ENCODE measurements at regions not wholly inside any gene's neighbourhood (a gene's known extent, or its start where the extent isn't known, plus 50 kb on each side); places are given as distances from the start of the nearest gene placed in this dataset.

DNA sequence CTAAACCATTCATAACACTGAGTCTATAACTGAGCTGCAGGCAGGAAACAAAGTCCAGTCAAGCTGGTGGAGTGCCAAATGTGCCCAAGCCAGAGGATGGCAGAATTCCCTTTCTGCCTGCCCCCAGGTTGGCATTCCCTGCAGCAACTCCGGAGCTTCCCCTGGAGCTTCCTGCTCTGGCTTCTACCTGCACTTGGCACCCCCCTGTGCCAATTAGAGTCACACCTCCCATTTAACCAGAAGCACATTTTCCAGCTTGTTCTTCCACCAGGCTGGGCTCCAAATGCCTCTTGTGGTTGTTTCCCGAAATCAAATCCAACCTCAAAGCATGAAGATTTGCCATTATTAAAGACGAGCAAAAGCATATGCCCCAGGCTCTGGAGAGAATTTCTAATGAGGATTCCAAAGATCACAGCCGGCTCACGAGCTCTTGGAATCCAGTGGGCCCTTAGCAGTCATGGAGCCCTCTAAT lies 294.5 kb downstream of the RRAGC start:
- H3K27ac Mint-ChIP-seq = no peak overlapping the region
- H3K4me3 Mint-ChIP-seq = no peak overlapping the region
- Histone ChIP-seq H3K36me3 (ENCODE audit: insufficient read depth) (no peaks in the 10 kb centered on the region), H3K4me1 (ENCODE audit: insufficient read depth) (peaks cover 4% of the 10 kb centered on the region), H3K9me2 (ENCODE audit: insufficient read depth) (no peaks in the 10 kb centered on the region), H3K4me2 (no peak overlapping the region), H4K20me1 (replicated peaks; ENCODE audit: insufficient read depth) (no peaks in the 10 kb centered on the region), H2AFZ (no peak overlapping the region), H3F3A (replicated peaks; ENCODE audit: low read depth) (0 out of 2 replicates have a peak, but pooled peaks cover under 1% of the 10 kb centered on the region), H3K27me3 (ENCODE audit: insufficient read depth) (peaks cover 15% of the 10 kb centered on the region), H3K79me2 (replicated peaks; ENCODE audit: insufficient read depth) (no peaks in the 10 kb centered on the region), H3K27ac (ENCODE audit: low read depth) (no peak overlapping the region), H3K4me3 (no peak overlapping the region)
- peaks cover 12% of the 10 kb centered on the region for H3K4me1 Mint-ChIP-seq
- H3K36me3 Mint-ChIP-seq (ENCODE audit: low read depth) = no peaks in the 10 kb centered on the region
- peaks cover 4% of the 10 kb centered on the region for H3K27me3 Mint-ChIP-seq (ENCODE audit: insufficient read depth, low read depth, poor library complexity)
- ATAC-seq (no peak), DNase-seq (ENCODE audit: low spot score) (no peak)
- TF ChIP-seq EZH2 (IDR thresholded peaks at IDR 0.05; ENCODE audit: low read depth, unreplicated experiment) = no peak
- TF ChIP-seq JUNB (IDR thresholded peaks at IDR 0.05; ENCODE audit: unreplicated experiment) = no peak
- TF ChIP-seq EZH2phosphoT487 (IDR thresholded peaks at IDR 0.05; ENCODE audit: unreplicated experiment) = no peak
- TF ChIP-seq, protein P1, sequence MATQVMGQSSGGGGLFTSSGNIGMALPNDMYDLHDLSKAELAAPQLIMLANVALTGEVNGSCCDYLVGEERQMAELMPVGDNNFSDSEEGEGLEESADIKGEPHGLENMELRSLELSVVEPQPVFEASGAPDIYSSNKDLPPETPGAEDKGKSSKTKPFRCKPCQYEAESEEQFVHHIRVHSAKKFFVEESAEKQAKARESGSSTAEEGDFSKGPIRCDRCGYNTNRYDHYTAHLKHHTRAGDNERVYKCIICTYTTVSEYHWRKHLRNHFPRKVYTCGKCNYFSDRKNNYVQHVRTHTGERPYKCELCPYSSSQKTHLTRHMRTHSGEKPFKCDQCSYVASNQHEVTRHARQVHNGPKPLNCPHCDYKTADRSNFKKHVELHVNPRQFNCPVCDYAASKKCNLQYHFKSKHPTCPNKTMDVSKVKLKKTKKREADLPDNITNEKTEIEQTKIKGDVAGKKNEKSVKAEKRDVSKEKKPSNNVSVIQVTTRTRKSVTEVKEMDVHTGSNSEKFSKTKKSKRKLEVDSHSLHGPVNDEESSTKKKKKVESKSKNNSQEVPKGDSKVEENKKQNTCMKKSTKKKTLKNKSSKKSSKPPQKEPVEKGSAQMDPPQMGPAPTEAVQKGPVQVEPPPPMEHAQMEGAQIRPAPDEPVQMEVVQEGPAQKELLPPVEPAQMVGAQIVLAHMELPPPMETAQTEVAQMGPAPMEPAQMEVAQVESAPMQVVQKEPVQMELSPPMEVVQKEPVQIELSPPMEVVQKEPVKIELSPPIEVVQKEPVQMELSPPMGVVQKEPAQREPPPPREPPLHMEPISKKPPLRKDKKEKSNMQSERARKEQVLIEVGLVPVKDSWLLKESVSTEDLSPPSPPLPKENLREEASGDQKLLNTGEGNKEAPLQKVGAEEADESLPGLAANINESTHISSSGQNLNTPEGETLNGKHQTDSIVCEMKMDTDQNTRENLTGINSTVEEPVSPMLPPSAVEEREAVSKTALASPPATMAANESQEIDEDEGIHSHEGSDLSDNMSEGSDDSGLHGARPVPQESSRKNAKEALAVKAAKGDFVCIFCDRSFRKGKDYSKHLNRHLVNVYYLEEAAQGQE (IDR thresholded peaks at IDR 0.05; ENCODE audit: unreplicated experiment) = no peak
- TF ChIP-seq POLR2AphosphoS5 (IDR thresholded peaks at IDR 0.05; ENCODE audit: low read depth) = no peak
- no peak for TF ChIP-seq ZNF114 (CRISPR knock-in tag; IDR thresholded peaks at IDR 0.05)
- no peak for TF ChIP-seq ZNF331 (CRISPR knock-in tag; IDR thresholded peaks at IDR 0.05; ENCODE audit: low read depth)
- TF ChIP-seq, protein P2, sequence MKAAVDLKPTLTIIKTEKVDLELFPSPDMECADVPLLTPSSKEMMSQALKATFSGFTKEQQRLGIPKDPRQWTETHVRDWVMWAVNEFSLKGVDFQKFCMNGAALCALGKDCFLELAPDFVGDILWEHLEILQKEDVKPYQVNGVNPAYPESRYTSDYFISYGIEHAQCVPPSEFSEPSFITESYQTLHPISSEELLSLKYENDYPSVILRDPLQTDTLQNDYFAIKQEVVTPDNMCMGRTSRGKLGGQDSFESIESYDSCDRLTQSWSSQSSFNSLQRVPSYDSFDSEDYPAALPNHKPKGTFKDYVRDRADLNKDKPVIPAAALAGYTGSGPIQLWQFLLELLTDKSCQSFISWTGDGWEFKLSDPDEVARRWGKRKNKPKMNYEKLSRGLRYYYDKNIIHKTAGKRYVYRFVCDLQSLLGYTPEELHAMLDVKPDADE (IDR thresholded peaks at IDR 0.05) = no peak
- TF ChIP-seq, protein P3, sequence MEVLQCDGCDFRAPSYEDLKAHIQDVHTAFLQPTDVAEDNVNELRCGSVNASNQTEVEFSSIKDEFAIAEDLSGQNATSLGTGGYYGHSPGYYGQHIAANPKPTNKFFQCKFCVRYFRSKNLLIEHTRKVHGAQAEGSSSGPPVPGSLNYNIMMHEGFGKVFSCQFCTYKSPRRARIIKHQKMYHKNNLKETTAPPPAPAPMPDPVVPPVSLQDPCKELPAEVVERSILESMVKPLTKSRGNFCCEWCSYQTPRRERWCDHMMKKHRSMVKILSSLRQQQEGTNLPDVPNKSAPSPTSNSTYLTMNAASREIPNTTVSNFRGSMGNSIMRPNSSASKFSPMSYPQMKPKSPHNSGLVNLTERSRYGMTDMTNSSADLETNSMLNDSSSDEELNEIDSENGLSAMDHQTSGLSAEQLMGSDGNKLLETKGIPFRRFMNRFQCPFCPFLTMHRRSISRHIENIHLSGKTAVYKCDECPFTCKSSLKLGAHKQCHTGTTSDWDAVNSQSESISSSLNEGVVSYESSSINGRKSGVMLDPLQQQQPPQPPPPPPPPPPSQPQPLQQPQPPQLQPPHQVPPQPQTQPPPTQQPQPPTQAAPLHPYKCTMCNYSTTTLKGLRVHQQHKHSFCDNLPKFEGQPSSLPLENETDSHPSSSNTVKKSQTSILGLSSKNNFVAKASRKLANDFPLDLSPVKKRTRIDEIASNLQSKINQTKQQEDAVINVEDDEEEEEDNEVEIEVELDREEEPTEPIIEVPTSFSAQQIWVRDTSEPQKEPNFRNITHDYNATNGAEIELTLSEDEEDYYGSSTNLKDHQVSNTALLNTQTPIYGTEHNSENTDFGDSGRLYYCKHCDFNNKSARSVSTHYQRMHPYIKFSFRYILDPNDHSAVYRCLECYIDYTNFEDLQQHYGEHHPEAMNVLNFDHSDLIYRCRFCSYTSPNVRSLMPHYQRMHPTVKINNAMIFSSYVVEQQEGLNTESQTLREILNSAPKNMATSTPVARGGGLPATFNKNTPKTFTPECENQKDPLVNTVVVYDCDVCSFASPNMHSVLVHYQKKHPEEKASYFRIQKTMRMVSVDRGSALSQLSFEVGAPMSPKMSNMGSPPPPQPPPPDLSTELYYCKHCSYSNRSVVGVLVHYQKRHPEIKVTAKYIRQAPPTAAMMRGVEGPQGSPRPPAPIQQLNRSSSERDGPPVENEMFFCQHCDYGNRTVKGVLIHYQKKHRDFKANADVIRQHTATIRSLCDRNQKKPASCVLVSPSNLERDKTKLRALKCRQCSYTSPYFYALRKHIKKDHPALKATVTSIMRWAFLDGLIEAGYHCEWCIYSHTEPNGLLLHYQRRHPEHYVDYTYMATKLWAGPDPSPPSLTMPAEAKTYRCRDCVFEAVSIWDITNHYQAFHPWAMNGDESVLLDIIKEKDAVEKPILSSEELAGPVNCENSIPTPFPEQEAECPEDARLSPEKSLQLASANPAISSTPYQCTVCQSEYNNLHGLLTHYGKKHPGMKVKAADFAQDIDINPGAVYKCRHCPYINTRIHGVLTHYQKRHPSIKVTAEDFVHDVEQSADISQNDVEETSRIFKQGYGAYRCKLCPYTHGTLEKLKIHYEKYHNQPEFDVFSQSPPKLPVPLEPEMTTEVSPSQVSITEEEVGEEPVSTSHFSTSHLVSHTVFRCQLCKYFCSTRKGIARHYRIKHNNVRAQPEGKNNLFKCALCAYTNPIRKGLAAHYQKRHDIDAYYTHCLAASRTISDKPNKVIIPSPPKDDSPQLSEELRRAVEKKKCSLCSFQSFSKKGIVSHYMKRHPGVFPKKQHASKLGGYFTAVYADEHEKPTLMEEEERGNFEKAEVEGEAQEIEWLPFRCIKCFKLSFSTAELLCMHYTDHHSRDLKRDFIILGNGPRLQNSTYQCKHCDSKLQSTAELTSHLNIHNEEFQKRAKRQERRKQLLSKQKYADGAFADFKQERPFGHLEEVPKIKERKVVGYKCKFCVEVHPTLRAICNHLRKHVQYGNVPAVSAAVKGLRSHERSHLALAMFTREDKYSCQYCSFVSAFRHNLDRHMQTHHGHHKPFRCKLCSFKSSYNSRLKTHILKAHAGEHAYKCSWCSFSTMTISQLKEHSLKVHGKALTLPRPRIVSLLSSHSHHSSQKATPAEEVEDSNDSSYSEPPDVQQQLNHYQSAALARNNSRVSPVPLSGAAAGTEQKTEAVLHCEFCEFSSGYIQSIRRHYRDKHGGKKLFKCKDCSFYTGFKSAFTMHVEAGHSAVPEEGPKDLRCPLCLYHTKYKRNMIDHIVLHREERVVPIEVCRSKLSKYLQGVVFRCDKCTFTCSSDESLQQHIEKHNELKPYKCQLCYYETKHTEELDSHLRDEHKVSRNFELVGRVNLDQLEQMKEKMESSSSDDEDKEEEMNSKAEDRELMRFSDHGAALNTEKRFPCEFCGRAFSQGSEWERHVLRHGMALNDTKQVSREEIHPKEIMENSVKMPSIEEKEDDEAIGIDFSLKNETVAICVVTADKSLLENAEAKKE (CRISPR knock-in tag; IDR thresholded peaks at IDR 0.05) = no peak
- no peak for TF ChIP-seq STAT1 (IDR thresholded peaks at IDR 0.05; ENCODE audit: unreplicated experiment)
- TF ChIP-seq, protein P4, sequence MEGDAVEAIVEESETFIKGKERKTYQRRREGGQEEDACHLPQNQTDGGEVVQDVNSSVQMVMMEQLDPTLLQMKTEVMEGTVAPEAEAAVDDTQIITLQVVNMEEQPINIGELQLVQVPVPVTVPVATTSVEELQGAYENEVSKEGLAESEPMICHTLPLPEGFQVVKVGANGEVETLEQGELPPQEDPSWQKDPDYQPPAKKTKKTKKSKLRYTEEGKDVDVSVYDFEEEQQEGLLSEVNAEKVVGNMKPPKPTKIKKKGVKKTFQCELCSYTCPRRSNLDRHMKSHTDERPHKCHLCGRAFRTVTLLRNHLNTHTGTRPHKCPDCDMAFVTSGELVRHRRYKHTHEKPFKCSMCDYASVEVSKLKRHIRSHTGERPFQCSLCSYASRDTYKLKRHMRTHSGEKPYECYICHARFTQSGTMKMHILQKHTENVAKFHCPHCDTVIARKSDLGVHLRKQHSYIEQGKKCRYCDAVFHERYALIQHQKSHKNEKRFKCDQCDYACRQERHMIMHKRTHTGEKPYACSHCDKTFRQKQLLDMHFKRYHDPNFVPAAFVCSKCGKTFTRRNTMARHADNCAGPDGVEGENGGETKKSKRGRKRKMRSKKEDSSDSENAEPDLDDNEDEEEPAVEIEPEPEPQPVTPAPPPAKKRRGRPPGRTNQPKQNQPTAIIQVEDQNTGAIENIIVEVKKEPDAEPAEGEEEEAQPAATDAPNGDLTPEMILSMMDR (conservative IDR thresholded peaks at IDR 0.05; ENCODE audit: low read depth in 2 of 2) = no peak
- TF ChIP-seq NANOG (IDR thresholded peaks at IDR 0.05; ENCODE audit: borderline replicate concordance) = no peak
- no peak for TF ChIP-seq CREB1 (CRISPR knock-in tag; IDR thresholded peaks at IDR 0.05; ENCODE audit: low read depth)
- H3K9me3 Mint-ChIP-seq = no peaks in the 10 kb centered on the region

Data from GM23338 (cell line).